Activated T-helper 17 cell treated with anti-CD3 and anti-CD28 coated beads, Interleukin-2, amount 50 U/mL, for 72 hours (primary cell): ENCODE measurements at regions not wholly inside any gene's neighbourhood (a gene's known extent, or its start where the extent isn't known, plus 50 kb on each side); places are given as distances from the start of the nearest gene placed in this dataset.

Experiments
- ATAC-seq: fragments of 150-1000 bp; cut with Tn5 transposase; replicated peaks from 2 replicates; pipeline ENCODE4 v1.10.0; 2021; ENCODE audit warnings: mild to moderate bottlenecking, moderate library complexity
- H3K27ac Mint-ChIP-seq: one replicate; pipeline ENCODE4 v1.8.0; 2022; ENCODE audit warnings: mixed read lengths
- H3K27me3 Mint-ChIP-seq: one replicate; pipeline ENCODE4 v1.8.0; 2022; ENCODE audit warnings: mixed read lengths
- H3K36me3 Mint-ChIP-seq: one replicate; pipeline ENCODE4 v1.8.0; 2022; ENCODE audit warnings: low read depth, mild to moderate bottlenecking, mixed read lengths
- H3K4me1 Mint-ChIP-seq: one replicate; pipeline ENCODE4 v1.8.0; 2022; ENCODE audit warnings: mixed read lengths
- H3K4me3 Mint-ChIP-seq: one replicate; pipeline ENCODE4 v1.8.0; 2022; ENCODE audit warnings: mild to moderate bottlenecking, mixed read lengths
- H3K9me3 Mint-ChIP-seq: one replicate; pipeline ENCODE4 v1.8.0; 2022; ENCODE audit warnings: mixed read lengths

GRCh38 chr6:145532361-145532760 is 203.0 kb downstream of the EPM2A start:
- H3K4me1 Mint-ChIP-seq = no peaks in the 10 kb centered on the region
- H3K27ac Mint-ChIP-seq = no peak overlapping the region
- no peaks in the 10 kb centered on the region for H3K36me3 Mint-ChIP-seq
- H3K27me3 Mint-ChIP-seq = peaks cover 7% of the 10 kb centered on the region
- no peak overlapping the region for H3K4me3 Mint-ChIP-seq
- peaks cover 4% of the 10 kb centered on the region for H3K9me3 Mint-ChIP-seq
- no peak for ATAC-seq

- H3K27me3 Mint-ChIP-seq = peaks cover 3% of the 10 kb centered on the region
- H3K4me3 Mint-ChIP-seq = no peak overlapping the region
- no peak for ATAC-seq
- no peaks in the 10 kb centered on the region for H3K9me3 Mint-ChIP-seq
- H3K4me1 Mint-ChIP-seq = no peaks in the 10 kb centered on the region
- H3K36me3 Mint-ChIP-seq = no peaks in the 10 kb centered on the region
- no peak overlapping the region for H3K27ac Mint-ChIP-seq
These were observed 200.3 kb downstream of the EPM2A start for GRCh38 chr6:145534989-145535388.

- Mint-ChIP-seq H3K36me3 (no peaks in the 10 kb centered on the region), H3K4me1 (no peaks in the 10 kb centered on the region), H3K27ac (no peak overlapping the region), H3K4me3 (no peak overlapping the region), H3K9me3 (no peaks in the 10 kb centered on the region), H3K27me3 (no peaks in the 10 kb centered on the region)
- no peak for ATAC-seq
These were observed 196.3 kb downstream of the EPM2A start for GRCh38 chr6:145538989-145539388.

- Mint-ChIP-seq H3K4me3 (no peak overlapping the region), H3K27ac (no peak overlapping the region), H3K36me3 (no peaks in the 10 kb centered on the region), H3K4me1 (no peaks in the 10 kb centered on the region), H3K27me3 (no peaks in the 10 kb centered on the region), H3K9me3 (no peaks in the 10 kb centered on the region)
- ATAC-seq = no peak
These were observed 195.5 kb downstream of the EPM2A start for GRCh38 chr6:145539831-145540230.

GRCh38 chr6:145540741-145541140 is 194.6 kb downstream of the EPM2A start:
- Mint-ChIP-seq H3K36me3 (no peaks in the 10 kb centered on the region), H3K27me3 (no peaks in the 10 kb centered on the region), H3K4me3 (no peak overlapping the region), H3K4me1 (no peaks in the 10 kb centered on the region), H3K9me3 (no peaks in the 10 kb centered on the region), H3K27ac (no peak overlapping the region)
- ATAC-seq = no peak

GRCh38 chr6:145544041-145544440 is 191.3 kb downstream of the EPM2A start:
- no peak for ATAC-seq
- Mint-ChIP-seq H3K4me3 (no peak overlapping the region), H3K27ac (no peak overlapping the region), H3K36me3 (no peaks in the 10 kb centered on the region), H3K27me3 (peaks cover 3% of the 10 kb centered on the region), H3K4me1 (no peaks in the 10 kb centered on the region), H3K9me3 (peaks cover 3% of the 10 kb centered on the region)

GRCh38 chr6:145544514-145544913 is 190.8 kb downstream of the EPM2A start:
- no peak for ATAC-seq
- Mint-ChIP-seq H3K36me3 (no peaks in the 10 kb centered on the region), H3K27ac (no peak overlapping the region), H3K4me3 (no peak overlapping the region), H3K27me3 (peaks cover 3% of the 10 kb centered on the region), H3K9me3 (peaks cover 3% of the 10 kb centered on the region), H3K4me1 (no peaks in the 10 kb centered on the region)

- Mint-ChIP-seq H3K4me1 (no peaks in the 10 kb centered on the region), H3K27ac (no peak overlapping the region), H3K4me3 (no peak overlapping the region), H3K27me3 (peaks cover 3% of the 10 kb centered on the region), H3K36me3 (no peaks in the 10 kb centered on the region), H3K9me3 (peaks cover 3% of the 10 kb centered on the region)
- ATAC-seq = no peak
These were observed 189.1 kb downstream of the EPM2A start for GRCh38 chr6:145546265-145546664.

- H3K4me1 Mint-ChIP-seq = no peaks in the 10 kb centered on the region
These were observed 187.6 kb downstream of the EPM2A start for GRCh38 chr6:145547594-145548335.

GRCh38 chr6:145548933-145549648 is 186.2 kb downstream of the EPM2A start:
- Mint-ChIP-seq H3K27ac (no peak overlapping the region), H3K27me3 (peaks cover 9% of the 10 kb centered on the region), H3K9me3 (peaks cover 3% of the 10 kb centered on the region), H3K36me3 (no peaks in the 10 kb centered on the region), H3K4me3 (no peak overlapping the region), H3K4me1 (no peaks in the 10 kb centered on the region)
- ATAC-seq = no peak

More at GRCh38 chr6:145547594-145548335, 187.6 kb downstream of the EPM2A start:
- Mint-ChIP-seq H3K27ac (no peak overlapping the region), H3K36me3 (no peaks in the 10 kb centered on the region), H3K27me3 (peaks cover 4% of the 10 kb centered on the region), H3K4me3 (no peak overlapping the region), H3K9me3 (peaks cover 3% of the 10 kb centered on the region)
- ATAC-seq = no peak

- no peak for ATAC-seq
- Mint-ChIP-seq H3K27ac (no peak overlapping the region), H3K4me1 (no peaks in the 10 kb centered on the region), H3K4me3 (no peak overlapping the region), H3K36me3 (no peaks in the 10 kb centered on the region), H3K9me3 (peaks cover 3% of the 10 kb centered on the region), H3K27me3 (peaks cover 9% of the 10 kb centered on the region)
These were observed 184.2 kb downstream of the EPM2A start for GRCh38 chr6:145551164-145551563.

GRCh38 chr6:145555084-145555483 is 180.2 kb downstream of the EPM2A start:
- H3K4me1 Mint-ChIP-seq = no peaks in the 10 kb centered on the region
- H3K4me3 Mint-ChIP-seq = no peak overlapping the region
- no peak overlapping the region for H3K27ac Mint-ChIP-seq
- no peaks in the 10 kb centered on the region for H3K9me3 Mint-ChIP-seq
- no peak for ATAC-seq
- no peaks in the 10 kb centered on the region for H3K36me3 Mint-ChIP-seq
- H3K27me3 Mint-ChIP-seq = peaks cover 6% of the 10 kb centered on the region

GRCh38 chr6:145557474-145557873 is 177.8 kb downstream of the EPM2A start:
- Mint-ChIP-seq H3K27ac (no peak overlapping the region), H3K4me1 (no peaks in the 10 kb centered on the region), H3K27me3 (peaks cover 6% of the 10 kb centered on the region), H3K9me3 (no peaks in the 10 kb centered on the region), H3K4me3 (no peak overlapping the region), H3K36me3 (no peaks in the 10 kb centered on the region)
- no peak for ATAC-seq

- H3K27ac Mint-ChIP-seq = no peak overlapping the region
- no peak for ATAC-seq
- no peaks in the 10 kb centered on the region for H3K4me1 Mint-ChIP-seq
- H3K36me3 Mint-ChIP-seq = no peaks in the 10 kb centered on the region
- no peaks in the 10 kb centered on the region for H3K9me3 Mint-ChIP-seq
- H3K27me3 Mint-ChIP-seq = peaks cover 5% of the 10 kb centered on the region
- no peak overlapping the region for H3K4me3 Mint-ChIP-seq
These were observed 175.5 kb downstream of the EPM2A start for GRCh38 chr6:145559836-145560235.
